ENCODE measurements at regions not wholly inside any gene's neighbourhood (a gene's known extent, or its start where the extent isn't known, plus 50 kb on each side); places are given as distances from the start of the nearest gene placed in this dataset.

DNA sequence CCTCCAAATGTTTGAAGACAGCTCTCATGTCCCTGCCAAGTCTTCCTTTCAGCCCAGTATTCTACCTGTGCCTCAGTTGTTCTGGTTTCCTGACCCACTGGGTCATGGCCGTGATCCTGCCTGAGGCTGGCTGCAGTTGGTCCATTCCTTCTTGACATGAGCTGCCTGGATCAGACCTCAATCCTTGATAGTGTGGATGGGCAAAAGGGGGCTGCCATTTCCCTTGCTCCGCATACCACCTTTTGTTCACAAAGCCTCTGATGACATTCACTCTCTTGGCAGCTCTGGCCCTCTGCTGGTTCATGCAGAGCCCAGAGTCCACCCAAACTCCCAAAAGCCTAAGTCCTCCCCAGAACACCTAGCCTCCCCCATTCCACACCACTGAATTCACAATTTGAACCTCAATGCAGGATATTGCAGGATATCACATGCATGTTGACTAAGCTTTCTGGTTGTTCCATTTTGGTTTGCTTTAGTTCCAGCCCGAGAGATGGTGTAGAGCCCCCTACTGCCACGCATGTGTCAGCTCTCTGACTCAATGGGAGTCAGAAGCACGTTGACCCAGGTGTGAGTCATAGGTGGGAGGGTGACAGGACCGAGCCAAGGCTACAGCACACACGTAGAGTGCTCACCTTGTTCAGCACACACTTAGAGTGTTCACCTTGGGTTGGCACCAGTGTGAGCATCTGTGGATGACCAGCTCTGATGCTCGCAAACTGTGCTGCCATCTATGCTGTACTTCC is 137.2 kb downstream of the MTX3 start:
- peak in 1 of 2 experiments; percentile 6 for DNase-seq
- TF ChIP-seq GATA1 (IDR thresholded peaks at IDR 0.05; ENCODE audit: low read depth, low read length) (no peak), POLR2A (IDR thresholded peaks at IDR 0.05; ENCODE audit: low read length) (no peak)

DNA sequence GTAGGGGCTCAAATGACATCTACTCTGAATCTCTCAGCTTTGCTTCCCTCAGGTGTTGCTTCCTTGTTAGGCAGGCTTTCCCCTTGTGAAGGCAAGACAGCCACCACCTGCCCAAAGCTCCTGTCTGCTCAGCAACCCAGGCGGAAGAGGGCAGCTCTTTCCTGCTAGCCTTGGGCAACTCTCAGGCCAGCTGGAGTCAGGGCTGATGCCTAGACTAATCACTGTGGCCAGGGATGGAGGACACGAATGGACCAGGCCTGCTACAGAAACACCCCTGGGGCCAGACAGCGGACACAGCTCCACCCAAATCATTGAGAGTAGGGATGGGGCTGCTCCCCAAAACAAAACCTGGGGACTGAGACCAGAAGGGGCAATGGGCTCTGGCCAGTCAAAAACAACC is 138.0 kb downstream of the MTX3 start:
- no peak for DNase-seq
- TF ChIP-seq GATA1 (IDR thresholded peaks at IDR 0.05; ENCODE audit: low read depth, low read length) = no peak
- TF ChIP-seq POLR2A (IDR thresholded peaks at IDR 0.05; ENCODE audit: low read length) = no peak

DNA sequence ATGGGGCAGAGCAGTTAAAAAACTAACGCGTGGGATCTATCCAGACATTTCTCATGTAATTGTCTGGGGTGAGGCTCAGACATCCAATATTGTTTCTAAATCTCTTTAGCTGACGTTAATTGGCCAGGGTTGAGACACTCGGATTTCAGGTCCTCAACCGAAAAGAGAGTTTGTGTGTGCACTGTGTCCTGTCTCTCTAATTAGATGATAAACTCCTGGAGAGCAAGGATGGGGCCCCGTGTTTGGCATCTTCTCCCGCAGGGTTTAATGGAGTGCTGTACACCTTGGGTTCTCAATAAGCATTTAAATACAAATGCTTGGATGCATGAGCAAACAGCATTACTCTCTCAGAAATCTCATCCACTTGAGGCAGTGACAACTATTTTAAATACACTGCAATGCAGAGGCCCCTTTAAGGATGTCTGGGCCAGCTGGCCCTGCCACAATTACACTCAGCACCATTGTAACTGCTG is 139.6 kb downstream of the MTX3 start:
- TF ChIP-seq POLR2A (IDR thresholded peaks at IDR 0.05; ENCODE audit: low read length) (no peak), GATA1 (IDR thresholded peaks at IDR 0.05; ENCODE audit: low read depth, low read length) (no peak)
- DNase-seq = no peak

GRCh38 chr5:79850941-79851340 is 140.1 kb downstream of the MTX3 start:
- DNase-seq = no peak
- TF ChIP-seq POLR2A (IDR thresholded peaks at IDR 0.05; ENCODE audit: low read length) = no peak
- TF ChIP-seq GATA1 (IDR thresholded peaks at IDR 0.05; ENCODE audit: low read depth, low read length) = no peak

DNA sequence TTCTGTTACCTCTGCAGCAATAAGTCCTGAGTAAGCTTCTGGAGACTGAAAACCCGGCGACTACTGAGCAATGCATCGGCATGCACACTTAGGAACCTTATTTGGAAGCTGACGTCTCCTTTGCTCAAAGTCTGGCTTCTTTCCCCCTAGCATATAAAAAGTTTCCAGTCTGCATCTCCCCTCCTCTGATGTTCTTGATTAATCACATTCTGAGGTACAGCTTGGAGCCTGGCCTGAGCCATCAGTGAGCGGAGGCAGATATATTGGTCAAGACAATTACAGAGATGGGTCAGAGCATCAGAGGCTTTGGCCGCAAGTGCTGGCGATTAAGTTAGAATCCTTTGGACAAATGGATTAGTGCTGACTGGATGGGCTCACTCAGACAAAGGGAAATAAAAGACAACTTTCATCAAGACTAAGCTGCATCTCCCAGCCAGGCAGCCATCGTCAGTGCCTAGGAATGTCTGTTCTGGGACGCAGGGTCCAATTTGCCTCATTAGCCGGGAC is 140.7 kb downstream of the MTX3 start:
- no peak for TF ChIP-seq POLR2A (IDR thresholded peaks at IDR 0.05; ENCODE audit: low read length)
- no peak for DNase-seq

DNA sequence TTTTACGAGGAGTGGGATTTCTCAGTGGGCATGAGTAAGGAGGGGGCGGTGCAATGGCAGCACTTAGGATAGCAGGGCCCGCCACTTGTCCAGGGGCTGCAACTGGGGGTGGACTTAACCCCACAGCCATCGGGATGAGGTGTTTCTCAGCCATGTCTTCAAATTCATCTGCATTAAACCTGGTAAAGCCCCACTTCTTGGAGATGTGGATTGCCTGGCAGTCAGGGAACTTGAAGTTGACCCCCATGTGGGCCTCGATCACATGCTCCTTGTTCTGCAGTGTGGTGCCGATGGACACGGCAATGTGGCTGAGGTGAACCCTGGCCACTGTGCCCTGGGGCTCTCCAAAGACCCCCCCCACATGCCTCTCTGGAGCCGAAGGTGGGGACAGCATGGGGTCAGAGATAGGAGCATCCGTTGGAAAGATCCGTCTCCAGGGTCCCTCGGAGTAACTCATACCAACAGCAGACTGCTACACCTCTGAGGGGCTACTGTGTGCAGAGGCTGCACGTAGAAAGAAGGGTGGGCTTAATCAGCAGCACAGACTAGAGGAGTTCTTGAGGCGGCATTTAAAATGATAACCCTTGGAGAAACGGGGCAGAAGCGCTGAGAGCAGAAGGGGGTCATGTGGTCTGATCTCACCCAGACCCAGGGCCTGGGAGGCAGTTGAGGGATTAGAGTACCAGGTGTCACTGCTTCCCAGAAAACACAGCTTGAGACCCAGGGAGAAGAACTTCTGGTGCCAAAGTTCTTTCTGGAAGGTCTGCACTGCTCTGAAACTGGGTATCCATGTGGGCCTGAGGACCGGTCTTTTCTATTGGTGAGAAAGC is 141.4 kb downstream of the MTX3 start:
- no peak for DNase-seq
- TF ChIP-seq POLR2A (IDR thresholded peaks at IDR 0.05; ENCODE audit: low read length) = no peak
- no peak for TF ChIP-seq GATA1 (IDR thresholded peaks at IDR 0.05; ENCODE audit: low read depth, low read length)

Data from erythroblast (primary cell).